Naive thymus-derived CD4-positive, alpha-beta T cell (primary cell): ENCODE measurements at regions not wholly inside any gene's neighbourhood (a gene's known extent, or its start where the extent isn't known, plus 50 kb on each side); places are given as distances from the start of the nearest gene placed in this dataset.

Experiments used
- ATAC-seq: fragments of 150-1000 bp; cut with Tn5 transposase; 2 replicates; pipeline ENCODE4 v1.10.0; 2021; ENCODE audit warnings: mild to moderate bottlenecking, moderate library complexity
- CTCF ChIA-PET: fragments of 350-600 bp; sonication (Branson Sonifier 250); formaldehyde crosslinking; loops from one replicate; lab custom pipeline; 2021; ENCODE audit warnings: antibody characterized with exemption; lab: Charles Lee
- POLR2A ChIA-PET: fragments of 350-600 bp; sonication (Branson Sonifier 250); formaldehyde crosslinking; loops from one replicate; lab custom pipeline; 2021; ENCODE audit warnings: antibody characterized with exemption, inconsistent platforms; lab: Charles Lee
- DNase-seq, 9 donors: peaks; one replicate each; pipeline versions ENCODE4 v3.0.0 to v3.0.0-alpha.2; 2020 to 2022; ENCODE audit warnings: mixed read lengths in 1 of 9
- H3K27ac ChIP-seq: one replicate; pipeline ENCODE4 v1.7.0; 2013; ENCODE audit warnings: mild to moderate bottlenecking, low read depth, low read length, moderate library complexity
- H3K27me3 ChIP-seq, 2 donors: one replicate each; pipeline ENCODE4 v1.7.0; 2013; ENCODE audit warnings: low read length in 2 of 2, mild to moderate bottlenecking in 2 of 2, moderate library complexity in 2 of 2; ENCODE audit not compliant: control insufficient read depth in 2 of 2, insufficient read depth in 2 of 2
- H3K36me3 ChIP-seq, 3 experiments: 1 replicate in 2 of 3; 2 replicates in 1 of 3; pipeline ENCODE4 v1.7.0; 2013; ENCODE audit warnings: low read length in 3 of 3, mild to moderate bottlenecking in 3 of 3, moderate library complexity in 1 of 3; ENCODE audit not compliant: insufficient read depth in 3 of 3, control insufficient read depth in 2 of 3
- H3K4me1 ChIP-seq, 2 donors: one replicate each; pipeline ENCODE4 v1.7.0; 2013; ENCODE audit warnings: low read length in 2 of 2, mild to moderate bottlenecking in 2 of 2, moderate library complexity in 1 of 2; ENCODE audit not compliant: control insufficient read depth in 2 of 2, insufficient read depth in 2 of 2
- H3K4me3 ChIP-seq: 2 replicates; pipeline ENCODE4 v1.7.0; 2013; ENCODE audit warnings: mild to moderate bottlenecking, low read length
- H3K9me3 ChIP-seq, 3 experiments: 1 replicate in 2 of 3; 2 replicates in 1 of 3; pipeline ENCODE4 v1.7.0; 2013; ENCODE audit warnings: low read length in 3 of 3; ENCODE audit not compliant: control insufficient read depth in 2 of 3
- H3K27ac Mint-ChIP-seq, 9 donors: one replicate each; pipeline ENCODE4 v1.8.0; 2020 to 2022; ENCODE audit warnings: mixed read lengths in 9 of 9, mild to moderate bottlenecking in 8 of 9, moderate library complexity in 5 of 9, inconsistent platforms in 2 of 9
- H3K27me3 Mint-ChIP-seq, 5 donors: one replicate each; pipeline ENCODE4 v1.8.0; 2021 to 2022; ENCODE audit warnings: mixed read lengths in 5 of 5, mild to moderate bottlenecking in 1 of 5
- H3K36me3 Mint-ChIP-seq, 5 donors: one replicate each; pipeline ENCODE4 v1.8.0; 2020 to 2022; ENCODE audit warnings: mixed read lengths in 5 of 5, mild to moderate bottlenecking in 3 of 5, inconsistent platforms in 1 of 5
- H3K4me1 Mint-ChIP-seq, 7 donors: one replicate each; pipeline ENCODE4 v1.8.0; 2020 to 2022; ENCODE audit warnings: mixed read lengths in 7 of 7, mild to moderate bottlenecking in 3 of 7, inconsistent platforms in 1 of 7
- H3K4me3 Mint-ChIP-seq, 10 donors: one replicate each; pipeline ENCODE4 v1.8.0; 2020 to 2022; ENCODE audit warnings: mild to moderate bottlenecking in 10 of 10, mixed read lengths in 10 of 10, moderate library complexity in 6 of 10, inconsistent platforms in 2 of 10
- H3K9me3 Mint-ChIP-seq, 11 donors: one replicate each; pipeline ENCODE4 v1.8.0; 2020 to 2022; ENCODE audit warnings: mixed read lengths in 11 of 11, mild to moderate bottlenecking in 4 of 11, inconsistent platforms in 1 of 11, moderate library complexity in 1 of 11
- intact Hi-C, 2 donors: fragments of 100-400 bp; cut with micrococcal nuclease; formaldehyde crosslinking; loops; one replicate each; pipeline ENCODE4 v1.15.1; 2023

DNA sequence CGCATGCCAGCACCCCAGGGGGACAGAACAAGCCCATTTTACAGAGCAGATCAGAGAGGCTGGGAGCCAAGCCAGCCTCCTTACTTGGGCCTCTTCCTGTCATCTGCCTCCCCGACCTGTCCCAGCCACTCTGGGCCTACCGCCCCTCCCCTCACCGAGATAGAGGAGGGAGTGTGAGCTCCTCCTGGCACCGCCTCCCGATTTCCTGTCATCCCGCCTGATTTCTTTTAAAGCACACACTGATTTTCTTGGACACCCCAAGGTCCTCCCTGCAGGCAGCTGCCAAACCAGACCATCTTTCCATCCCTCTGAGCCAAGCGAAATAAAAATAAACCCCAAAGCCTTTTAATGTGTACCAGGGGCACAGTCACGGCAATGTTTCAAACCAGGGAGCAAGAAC lies 108.4 kb downstream of the RFLNA start:
- Mint-ChIP-seq H3K27me3 (no peaks in the 10 kb centered on the region), H3K36me3 (peaks cover 0 to 29% (median 0%) of the 10 kb centered on the region in 5 donors), H3K27ac (peak overlapping the region in 3 of 9 donors; percentile 49 to 78 (median 76)), H3K4me1 (peaks cover 0 to 7% (median 0%) of the 10 kb centered on the region in 7 donors), H3K4me3 (no peak overlapping the region), H3K9me3 (peaks cover 0 to 3% (median 0%) of the 10 kb centered on the region in 11 donors)
- POLR2A ChIA-PET: no interaction called here
- no peaks in the 10 kb centered on the region for H3K9me3 ChIP-seq
- intact Hi-C loops: no loop called here
- H3K36me3 ChIP-seq: peaks cover 0 to 62% (median 3%) of the 10 kb centered on the region in 3 experiments
- no peak overlapping the region for H3K27ac ChIP-seq
- no peak overlapping the region for H3K4me3 ChIP-seq
- ATAC-seq: no peak
- H3K4me1 ChIP-seq: no peaks in the 10 kb centered on the region
- DNase-seq: no peak
- CTCF ChIA-PET: no interaction called here
- H3K27me3 ChIP-seq: no peaks in the 10 kb centered on the region

DNA sequence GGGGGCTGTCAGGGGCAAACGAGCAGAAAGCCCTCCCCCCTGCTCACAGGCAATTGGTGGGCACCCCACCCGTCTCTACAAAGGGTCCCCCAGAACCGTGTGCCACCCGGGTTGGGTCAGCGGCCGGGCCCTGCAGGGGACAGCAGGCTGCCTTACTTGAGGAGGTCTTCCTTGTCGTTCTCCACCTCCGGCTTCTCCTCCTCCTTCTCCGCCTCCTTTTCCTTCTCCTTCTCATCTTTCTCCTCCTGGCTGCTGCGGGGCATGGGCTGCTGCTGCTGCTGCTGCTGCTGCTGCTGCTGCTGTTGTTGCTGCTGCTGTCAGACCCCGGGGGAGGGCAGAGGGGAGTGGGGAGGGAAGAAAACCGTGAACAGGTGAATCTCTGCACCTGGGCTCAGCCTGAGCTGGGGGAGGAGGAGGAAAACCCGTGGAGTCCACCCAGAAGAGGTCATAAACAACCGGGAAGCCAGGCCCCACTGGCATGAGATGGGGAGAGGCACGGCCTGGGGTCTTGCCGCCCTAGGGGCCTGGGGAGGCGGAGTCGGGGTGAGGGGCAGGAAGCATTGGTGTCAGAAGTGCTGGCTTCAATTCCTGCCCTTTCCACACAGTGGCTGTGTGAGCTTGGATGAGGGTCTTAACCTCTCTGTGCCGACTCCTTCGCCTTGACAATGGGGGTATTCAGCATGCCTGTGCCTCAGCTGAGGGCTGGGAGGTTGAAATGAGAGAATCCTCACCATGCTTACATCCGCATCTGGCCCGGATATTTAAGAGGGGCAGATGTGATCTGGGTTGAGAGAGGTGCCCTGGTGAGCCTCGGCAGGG lies 107.6 kb downstream of the RFLNA start:
- H3K9me3 Mint-ChIP-seq: peaks cover 0 to 3% (median 0%) of the 10 kb centered on the region in 11 donors
- peaks cover 0 to 70% (median 3%) of the 10 kb centered on the region in 3 experiments for H3K36me3 ChIP-seq
- no peak overlapping the region for H3K4me3 Mint-ChIP-seq
- H3K27ac Mint-ChIP-seq: peak overlapping the region in 1 of 9 donors; percentile 25
- intact Hi-C loops: no loop called here
- H3K27me3 ChIP-seq: no peaks in the 10 kb centered on the region
- peaks cover 0 to 7% (median 0%) of the 10 kb centered on the region in 7 donors for H3K4me1 Mint-ChIP-seq
- H3K27ac ChIP-seq: no peak overlapping the region
- CTCF ChIA-PET: no interaction called here
- ATAC-seq: no peak
- no peaks in the 10 kb centered on the region for H3K9me3 ChIP-seq
- DNase-seq: no peak
- POLR2A ChIA-PET: no interaction called here
- H3K36me3 Mint-ChIP-seq: peaks cover 0 to 28% (median 0%) of the 10 kb centered on the region in 5 donors
- no peaks in the 10 kb centered on the region for H3K4me1 ChIP-seq
- no peaks in the 10 kb centered on the region for H3K27me3 Mint-ChIP-seq
- H3K4me3 ChIP-seq: no peak overlapping the region

GRCh38 chr12:124401704-124402221 lies 106.9 kb downstream of the RFLNA start:
- H3K4me3 Mint-ChIP-seq: no peak overlapping the region
- Histone ChIP-seq H3K27me3 (no peaks in the 10 kb centered on the region), H3K9me3 (no peaks in the 10 kb centered on the region), H3K36me3 (peaks cover 0 to 77% (median 3%) of the 10 kb centered on the region in 3 experiments), H3K27ac (no peak overlapping the region), H3K4me3 (no peak overlapping the region), H3K4me1 (no peaks in the 10 kb centered on the region)
- intact Hi-C loops: no loop called here
- ATAC-seq (no peak), DNase-seq (no peak)
- H3K9me3 Mint-ChIP-seq: no peaks in the 10 kb centered on the region
- H3K27me3 Mint-ChIP-seq: no peaks in the 10 kb centered on the region
- H3K27ac Mint-ChIP-seq: no peak overlapping the region
- H3K36me3 Mint-ChIP-seq: peaks cover 0 to 21% (median 0%) of the 10 kb centered on the region in 5 donors
- H3K4me1 Mint-ChIP-seq: peaks cover 0 to 7% (median 0%) of the 10 kb centered on the region in 7 donors
- POLR2A ChIA-PET: no interaction called here
- CTCF ChIA-PET: no interaction called here

DNA sequence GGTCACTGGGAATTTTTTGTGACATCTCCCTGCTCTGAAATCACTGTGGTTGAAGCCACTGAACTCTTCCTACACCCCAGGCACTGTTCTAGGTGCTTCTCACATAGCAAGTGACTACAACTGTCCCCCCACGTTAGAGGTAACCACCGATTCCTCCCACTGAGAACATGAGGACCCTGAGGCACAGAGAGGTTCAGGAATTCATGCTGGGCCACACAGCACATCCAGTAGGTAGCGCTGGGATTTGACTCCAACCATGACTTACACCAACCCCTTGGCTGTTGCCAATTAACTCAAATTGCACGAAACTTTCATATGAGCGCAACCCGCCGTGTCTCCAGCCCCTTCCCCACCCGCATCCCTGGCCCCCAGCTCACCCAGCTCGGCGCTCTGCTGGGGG lies 105.2 kb downstream of the RFLNA start:
- ATAC-seq: no peak
- no peaks in the 10 kb centered on the region for H3K9me3 Mint-ChIP-seq
- no peak overlapping the region for H3K27ac Mint-ChIP-seq
- POLR2A ChIA-PET: no interaction called here
- peaks cover 0 to 7% (median 0%) of the 10 kb centered on the region in 7 donors for H3K4me1 Mint-ChIP-seq
- Histone ChIP-seq H3K9me3 (no peaks in the 10 kb centered on the region), H3K4me1 (no peaks in the 10 kb centered on the region), H3K4me3 (no peak overlapping the region), H3K27me3 (no peaks in the 10 kb centered on the region), H3K27ac (no peak overlapping the region), H3K36me3 (peaks cover 0 to 90% (median 3%) of the 10 kb centered on the region in 3 experiments)
- intact Hi-C loops: no loop called here
- no peak overlapping the region for H3K4me3 Mint-ChIP-seq
- no peak for DNase-seq
- CTCF ChIA-PET: no interaction called here
- H3K27me3 Mint-ChIP-seq: no peaks in the 10 kb centered on the region
- H3K36me3 Mint-ChIP-seq: peaks cover 0 to 25% (median 0%) of the 10 kb centered on the region in 5 donors

GRCh38 chr12:124399622-124400021 lies 104.7 kb downstream of the RFLNA start:
- peaks cover 0 to 90% (median 3%) of the 10 kb centered on the region in 3 experiments for H3K36me3 ChIP-seq
- H3K4me1 ChIP-seq: no peaks in the 10 kb centered on the region
- DNase-seq: peak in 5 of 9 donors; percentile 11 to 34 (median 23)
- POLR2A ChIA-PET: no interaction called here
- Mint-ChIP-seq H3K4me3 (no peak overlapping the region), H3K36me3 (peaks cover 0 to 25% (median 0%) of the 10 kb centered on the region in 5 donors), H3K27ac (no peak overlapping the region), H3K9me3 (no peaks in the 10 kb centered on the region), H3K4me1 (peaks cover 0 to 7% (median 2%) of the 10 kb centered on the region in 7 donors), H3K27me3 (no peaks in the 10 kb centered on the region)
- CTCF ChIA-PET: interaction anchor here (0.6 kb wide), 1 partner anchor 368 kb away, joined by 4 read pairs; no protein-coding TSS in a partner anchor
- H3K4me3 ChIP-seq: no peak overlapping the region
- no peak overlapping the region for H3K27ac ChIP-seq
- peak; percentile 50 for ATAC-seq
- H3K27me3 ChIP-seq: no peaks in the 10 kb centered on the region
- H3K9me3 ChIP-seq: no peaks in the 10 kb centered on the region
- intact Hi-C loops: no loop called here

DNA sequence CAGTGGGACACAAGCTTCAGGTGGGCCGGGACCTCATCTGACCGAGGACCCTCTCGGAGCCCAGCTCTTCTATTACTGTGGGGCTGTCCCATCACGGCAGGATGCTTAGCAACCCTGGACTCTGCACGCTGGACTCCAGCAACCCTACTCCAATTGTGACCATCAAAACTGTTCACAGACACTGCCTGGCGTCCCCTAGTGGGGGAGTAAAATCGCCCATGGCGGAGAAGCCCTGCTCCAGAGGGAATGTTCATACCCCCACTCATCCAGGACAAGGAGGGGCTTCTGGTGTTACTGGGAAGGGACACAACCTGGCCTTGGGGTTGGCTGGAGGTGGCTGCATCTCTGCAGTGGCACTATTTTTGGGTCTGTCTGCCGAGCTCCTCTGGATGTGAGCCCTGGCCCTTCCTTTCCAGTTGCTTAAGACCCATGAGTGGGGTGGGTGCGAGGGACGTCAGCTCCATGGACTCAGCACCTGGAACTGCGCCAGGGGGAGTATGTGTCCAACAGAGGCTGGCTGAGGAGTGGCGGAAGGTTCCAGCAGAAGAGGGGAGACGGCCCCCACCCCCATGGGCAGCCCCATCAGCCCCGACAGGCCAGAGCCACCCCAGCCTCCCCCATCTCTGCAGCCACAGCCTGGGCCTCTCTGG lies 103.8 kb downstream of the RFLNA start:
- H3K27me3 Mint-ChIP-seq: no peaks in the 10 kb centered on the region
- no peak overlapping the region for H3K4me3 Mint-ChIP-seq
- H3K27ac ChIP-seq: no peak overlapping the region
- H3K9me3 ChIP-seq: no peaks in the 10 kb centered on the region
- ChIA-PET CTCF (interaction anchor here (0.6 kb wide), 1 partner anchor 367 kb away, joined by 4 read pairs; no protein-coding TSS in a partner anchor), POLR2A (no interaction called here)
- no peak overlapping the region for H3K27ac Mint-ChIP-seq
- ATAC-seq: no peak
- H3K9me3 Mint-ChIP-seq: no peaks in the 10 kb centered on the region
- no peaks in the 10 kb centered on the region for H3K27me3 ChIP-seq
- no peak for DNase-seq
- H3K4me1 ChIP-seq: no peaks in the 10 kb centered on the region
- H3K36me3 ChIP-seq: peaks cover 0 to 94% (median 3%) of the 10 kb centered on the region in 3 experiments
- peaks cover 0 to 12% (median 3%) of the 10 kb centered on the region in 7 donors for H3K4me1 Mint-ChIP-seq
- intact Hi-C loops: no loop called here
- H3K4me3 ChIP-seq: no peak overlapping the region
- H3K36me3 Mint-ChIP-seq: peaks cover 0 to 25% (median 0%) of the 10 kb centered on the region in 5 donors
